GM12878 (cell line): ENCODE measurements at regions not wholly inside any gene's neighbourhood (a gene's known extent, or its start where the extent isn't known, plus 50 kb on each side); places are given as distances from the start of the nearest gene placed in this dataset.

ENCODE experiments used
- BCL3 ChIP-seq: IDR thresholded peaks from 2 replicates; pipeline ENCODE4 v1.6.1; 2011; ENCODE audit warnings: borderline replicate concordance, low read depth, mild to moderate bottlenecking, moderate library complexity, low read length; ENCODE audit not compliant: insufficient read depth, poor library complexity, severe bottlenecking
- JUND ChIP-seq: IDR thresholded peaks from 2 replicates; pipeline ENCODE4 v1.6.1; 2012; ENCODE audit warnings: low read depth, mild to moderate bottlenecking, low read length, improper control_type of control experiment, moderate library complexity
- MLLT1 ChIP-seq: fragments of 450-650 bp; IDR thresholded peaks from 2 replicates; pipeline ENCODE4 v1.6.1; 2016; ENCODE audit warnings: mild to moderate bottlenecking
- MYC ChIP-seq: IDR thresholded peaks from 2 replicates; pipeline ENCODE4 v1.6.1; 2011; ENCODE audit warnings: mild to moderate bottlenecking, low read length, moderate library complexity, inconsistent platforms; ENCODE audit not compliant: insufficient read depth, insufficient replicate concordance, insufficient read length, severe bottlenecking
- NR2C2 ChIP-seq: IDR thresholded peaks from 2 replicates; pipeline ENCODE4 v1.6.1; 2011; ENCODE audit warnings: borderline replicate concordance, low read depth; ENCODE audit not compliant: control insufficient read depth, insufficient read length
- POLR2A ChIP-seq: IDR thresholded peaks from 2 replicates; pipeline ENCODE4 v1.6.1; 2011; ENCODE audit warnings: low read depth, mild to moderate bottlenecking, low read length
- SUZ12 ChIP-seq: fragments of 200-600 bp; sonication (generic); IDR thresholded peaks from one replicate; pipeline ENCODE4 v1.6.1; 2018; ENCODE audit warnings: antibody characterized with exemption, mild to moderate bottlenecking; ENCODE audit not compliant: unreplicated experiment
- TAF1 ChIP-seq: IDR thresholded peaks from 2 replicates; pipeline ENCODE4 v1.6.1; 2011; ENCODE audit warnings: mild to moderate bottlenecking, low read depth, low read length, borderline replicate concordance
- YY1 ChIP-seq: IDR thresholded peaks from 2 replicates; pipeline ENCODE4 v1.6.1; 2011; ENCODE audit warnings: low read depth, mild to moderate bottlenecking, low read length
- TF ChIP-seq, protein P1 (sequence below): IDR thresholded peaks from 2 replicates; pipeline ENCODE4 v1.6.1; 2012; ENCODE audit warnings: low read depth, low read length, improper control_type of control experiment

DNA sequence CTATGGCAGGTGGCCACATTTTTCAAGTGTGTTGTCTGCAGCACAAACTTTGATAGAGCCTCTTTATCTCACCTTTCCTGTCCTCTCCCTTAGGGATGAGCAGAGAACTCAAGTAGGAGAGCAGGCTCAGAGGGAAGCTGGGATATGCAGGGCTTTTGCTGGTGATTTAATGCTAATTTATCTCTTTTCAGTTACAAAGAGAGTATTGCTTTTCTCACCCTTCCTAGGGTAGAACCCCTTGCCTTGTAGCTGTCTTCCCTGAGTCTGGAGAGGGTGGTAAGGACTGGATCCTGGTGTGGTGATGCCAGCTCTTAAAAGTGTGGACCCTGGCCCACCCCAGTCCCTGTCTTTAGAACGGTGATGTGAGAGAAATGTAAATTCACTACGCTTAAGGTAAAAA is 1061.4 kb downstream of the TYW1 start:
- TF ChIP-seq JUND (no peak), BCL3 (no peak), MYC (no peak), MLLT1 (no peak), YY1 (no peak), POLR2A (no peak), NR2C2 (no peak), TAF1 (no peak), SUZ12 (no peak)
- TF ChIP-seq, protein P1, sequence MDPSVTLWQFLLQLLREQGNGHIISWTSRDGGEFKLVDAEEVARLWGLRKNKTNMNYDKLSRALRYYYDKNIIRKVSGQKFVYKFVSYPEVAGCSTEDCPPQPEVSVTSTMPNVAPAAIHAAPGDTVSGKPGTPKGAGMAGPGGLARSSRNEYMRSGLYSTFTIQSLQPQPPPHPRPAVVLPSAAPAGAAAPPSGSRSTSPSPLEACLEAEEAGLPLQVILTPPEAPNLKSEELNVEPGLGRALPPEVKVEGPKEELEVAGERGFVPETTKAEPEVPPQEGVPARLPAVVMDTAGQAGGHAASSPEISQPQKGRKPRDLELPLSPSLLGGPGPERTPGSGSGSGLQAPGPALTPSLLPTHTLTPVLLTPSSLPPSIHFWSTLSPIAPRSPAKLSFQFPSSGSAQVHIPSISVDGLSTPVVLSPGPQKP, result no peak
